Liver (tissue), 8 donors: ENCODE measurements at regions not wholly inside any gene's neighbourhood (a gene's known extent, or its start where the extent isn't known, plus 50 kb on each side); places are given as distances from the start of the nearest gene placed in this dataset.

Experiments
- DNase-seq: peaks from one replicate; pipeline ENCODE4 v3.0.0-alpha.2; 2017; ENCODE audit warnings: low spot score
- H3K27ac ChIP-seq, 2 donors: one replicate each; pipeline ENCODE4 v1.7.0; 2013; ENCODE audit warnings: inconsistent platforms in 2 of 2, low read length in 2 of 2, control low read depth in 1 of 2, low read depth in 1 of 2, mild to moderate bottlenecking in 1 of 2
- H3K27me3 ChIP-seq, 4 donors: one replicate each; pipeline versions ENCODE4 v1.6.1 to v1.7.0; 2013; ENCODE audit warnings: low read length in 3 of 4, inconsistent platforms in 1 of 4, mild to moderate bottlenecking in 1 of 4, moderate library complexity in 1 of 4; ENCODE audit not compliant: control insufficient read depth in 4 of 4, insufficient read depth in 4 of 4
- H3K36me3 ChIP-seq, 4 donors: one replicate each; pipeline versions ENCODE4 v1.6.1 to v1.7.0; 2013; ENCODE audit warnings: low read length in 3 of 4, mild to moderate bottlenecking in 3 of 4, low read depth in 1 of 4, moderate library complexity in 1 of 4; ENCODE audit not compliant: control insufficient read depth in 4 of 4, insufficient read depth in 3 of 4
- H3K4me1 ChIP-seq, 4 donors: one replicate each; pipeline versions ENCODE4 v1.6.1 to v1.7.0; 2013; ENCODE audit warnings: low read length in 3 of 4, mild to moderate bottlenecking in 3 of 4, moderate library complexity in 1 of 4; ENCODE audit not compliant: control insufficient read depth in 4 of 4, insufficient read depth in 4 of 4
- H3K4me3 ChIP-seq, 3 donors: one replicate each; pipeline versions ENCODE4 v1.6.1 to v1.7.0; 2013; ENCODE audit warnings: low read length in 3 of 3, control low read depth in 1 of 3, low read depth in 1 of 3, mild to moderate bottlenecking in 1 of 3
- H3K9ac ChIP-seq, 2 donors: one replicate each; pipeline ENCODE4 v1.7.0; 2013; ENCODE audit warnings: low read length in 2 of 2, mild to moderate bottlenecking in 2 of 2, moderate library complexity in 2 of 2, control low read depth in 1 of 2, low read depth in 1 of 2
- H3K9me3 ChIP-seq, 4 donors: one replicate each; pipeline versions ENCODE4 v1.6.1 to v1.7.0; 2013; ENCODE audit warnings: low read length in 3 of 4; ENCODE audit not compliant: control insufficient read depth in 4 of 4
- CTCF ChIP-seq: fragments of 150-350 bp; IDR thresholded peaks from 2 replicates; pipeline ENCODE4 v1.5.1; 2017; ENCODE audit warnings: improper control_type of control experiment, low read depth, low read length; ENCODE audit not compliant: missing input control
- EGR1 ChIP-seq, 2 donors: IDR thresholded peaks; 2 replicates each; pipeline ENCODE4 v1.6.1; 2016 to 2018; ENCODE audit warnings: antibody characterized with exemption in 2 of 2, low read depth in 2 of 2
- FOXA1 ChIP-seq: IDR thresholded peaks from 2 replicates; pipeline ENCODE4 v1.6.1; 2016; ENCODE audit warnings: antibody characterized with exemption
- FOXA2 ChIP-seq: IDR thresholded peaks from 2 replicates; pipeline ENCODE4 v1.6.1; 2016; ENCODE audit warnings: antibody characterized with exemption
- HNF4A ChIP-seq, 2 donors: conservative IDR thresholded peaks; 2 replicates each; pipeline ENCODE4 v1.6.1; 2016; ENCODE audit warnings: antibody characterized with exemption in 2 of 2, mild to moderate bottlenecking in 2 of 2
- HNF4G ChIP-seq: IDR thresholded peaks from 2 replicates; pipeline ENCODE4 v1.6.1; 2016; ENCODE audit warnings: antibody characterized with exemption
- JUND ChIP-seq, 2 donors: IDR thresholded peaks; 2 replicates each; pipeline ENCODE4 v1.6.1; 2016; ENCODE audit warnings: antibody characterized with exemption in 2 of 2
- MAX ChIP-seq: IDR thresholded peaks from 2 replicates; pipeline ENCODE4 v1.6.1; 2016; ENCODE audit warnings: antibody characterized with exemption
- NR2F2 ChIP-seq: IDR thresholded peaks from 2 replicates; pipeline ENCODE4 v1.6.1; 2016; ENCODE audit warnings: antibody characterized with exemption
- RAD21 ChIP-seq, 2 donors: IDR thresholded peaks; 2 replicates each; pipeline ENCODE4 v1.6.1; 2016; ENCODE audit warnings: antibody characterized with exemption in 2 of 2, mild to moderate bottlenecking in 2 of 2
- REST ChIP-seq: IDR thresholded peaks from 2 replicates; pipeline ENCODE4 v1.6.1; 2016; ENCODE audit warnings: antibody characterized with exemption, mild to moderate bottlenecking
- RXRA ChIP-seq, 2 donors: IDR thresholded peaks; 2 replicates each; pipeline ENCODE4 v1.6.1; 2017 to 2018; ENCODE audit warnings: antibody characterized with exemption in 2 of 2, mild to moderate bottlenecking in 1 of 2
- SP1 ChIP-seq: IDR thresholded peaks from 2 replicates; pipeline ENCODE4 v1.6.1; 2018; ENCODE audit warnings: antibody characterized with exemption, mild to moderate bottlenecking
- TAF1 ChIP-seq: conservative IDR thresholded peaks from 2 replicates; pipeline ENCODE4 v1.6.1; 2016; ENCODE audit warnings: antibody characterized with exemption, mild to moderate bottlenecking
- ZBTB33 ChIP-seq: IDR thresholded peaks from 2 replicates; pipeline ENCODE4 v1.6.1; 2016; ENCODE audit warnings: antibody characterized with exemption
- WGBS: extraction: QIAGEN DNeasy Blood & Tissue Kit; methylation state at CpG from one replicate; pipeline ENCODE4 v1.1.7; 2013; 5-methylcytosine and 5-hydroxymethylcytosine counted together
- donor health status: healthy.
- donor health status: healthy.
- donor health status: healthy.
- donor health status: healthy.
- donor health status: healthy.

GRCh38 chr6:54694928-54695532, 151.5 kb upstream of the FAM83B start:
- no peak for DNase-seq
- Histone ChIP-seq H3K36me3 (no peaks in the 10 kb centered on the region), H3K27me3 (no peaks in the 10 kb centered on the region), H3K4me1 (no peaks in the 10 kb centered on the region), H3K9ac (no peak overlapping the region), H3K27ac (no peak overlapping the region), H3K4me3 (no peak overlapping the region), H3K9me3 (no peaks in the 10 kb centered on the region)
- TF ChIP-seq RAD21 (IDR thresholded peaks at IDR 0.05): no peak
- no peak for TF ChIP-seq CTCF
- TF ChIP-seq TAF1: no peak
- TF ChIP-seq EGR1 (IDR thresholded peaks at IDR 0.05; ENCODE audit: low read depth in 2 of 2): no peak
- no peak for TF ChIP-seq REST
- no peak for TF ChIP-seq FOXA1
- TF ChIP-seq ZBTB33: no peak
- TF ChIP-seq SP1: no peak
- no peak for TF ChIP-seq FOXA2
- TF ChIP-seq RXRA (IDR thresholded peaks at IDR 0.05): no peak
- no peak for TF ChIP-seq JUND (IDR thresholded peaks at IDR 0.05)
- TF ChIP-seq HNF4A (conservative IDR thresholded peaks at IDR 0.05): no peak
- no peak for TF ChIP-seq NR2F2
- WGBS: 92% methylated on average over 3 of the region's 3 CpGs

- Histone ChIP-seq H3K4me1 (no peaks in the 10 kb centered on the region), H3K36me3 (no peaks in the 10 kb centered on the region), H3K27ac (no peak overlapping the region), H3K9me3 (no peaks in the 10 kb centered on the region), H3K27me3 (no peaks in the 10 kb centered on the region), H3K9ac (no peak overlapping the region), H3K4me3 (no peak overlapping the region)
- WGBS: 74% methylated on average over 3 of the region's 3 CpGs
- no peak for DNase-seq
- TF ChIP-seq HNF4G (no peak), FOXA1 (no peak), MAX (no peak)
Measured at GRCh38 chr6:54695815-54696214, 150.8 kb upstream of the FAM83B start.
